Activated CD4-positive, alpha-beta T cell treated with anti-CD3 and anti-CD28 coated beads for 1 hour (primary cell): ENCODE measurements at regions not wholly inside any gene's neighbourhood (a gene's known extent, or its start where the extent isn't known, plus 50 kb on each side); places are given as distances from the start of the nearest gene placed in this dataset.

ENCODE experiments used
- DNase-seq: peaks from one replicate; pipeline ENCODE4 v3.0.0-alpha.2; 2020

DNA sequence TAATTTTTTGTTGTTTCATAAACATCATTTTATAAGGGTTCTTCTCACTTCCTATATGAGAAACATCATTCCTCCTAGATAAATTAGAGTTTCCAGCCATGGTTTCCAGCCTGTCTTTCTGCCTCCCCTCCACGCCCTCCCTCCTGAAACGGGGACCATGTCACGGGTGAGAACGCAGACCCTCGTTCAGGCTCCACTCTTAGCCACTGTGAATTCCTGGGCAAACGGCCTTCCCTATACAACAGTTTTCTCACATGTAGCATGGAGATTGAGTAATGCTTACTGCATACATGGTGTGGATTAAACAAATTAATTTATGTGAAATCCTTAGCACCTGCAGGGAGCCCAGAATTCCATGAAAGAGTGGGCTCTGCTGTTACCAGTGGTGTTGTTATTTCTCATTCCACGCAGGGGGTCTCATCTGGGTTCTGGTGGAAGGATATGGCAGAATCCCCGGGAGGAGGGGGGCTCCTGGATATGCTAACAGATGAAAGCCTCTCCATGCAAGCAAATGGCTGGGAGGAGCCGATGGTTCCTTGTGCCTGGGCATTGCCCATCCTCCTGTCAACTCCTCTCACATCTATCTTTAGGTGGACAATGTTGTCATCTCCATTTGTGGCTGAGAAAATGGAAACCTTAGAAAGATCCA, 54.0 kb upstream of the TWIST2 start:
- DNase-seq: no peak

DNA sequence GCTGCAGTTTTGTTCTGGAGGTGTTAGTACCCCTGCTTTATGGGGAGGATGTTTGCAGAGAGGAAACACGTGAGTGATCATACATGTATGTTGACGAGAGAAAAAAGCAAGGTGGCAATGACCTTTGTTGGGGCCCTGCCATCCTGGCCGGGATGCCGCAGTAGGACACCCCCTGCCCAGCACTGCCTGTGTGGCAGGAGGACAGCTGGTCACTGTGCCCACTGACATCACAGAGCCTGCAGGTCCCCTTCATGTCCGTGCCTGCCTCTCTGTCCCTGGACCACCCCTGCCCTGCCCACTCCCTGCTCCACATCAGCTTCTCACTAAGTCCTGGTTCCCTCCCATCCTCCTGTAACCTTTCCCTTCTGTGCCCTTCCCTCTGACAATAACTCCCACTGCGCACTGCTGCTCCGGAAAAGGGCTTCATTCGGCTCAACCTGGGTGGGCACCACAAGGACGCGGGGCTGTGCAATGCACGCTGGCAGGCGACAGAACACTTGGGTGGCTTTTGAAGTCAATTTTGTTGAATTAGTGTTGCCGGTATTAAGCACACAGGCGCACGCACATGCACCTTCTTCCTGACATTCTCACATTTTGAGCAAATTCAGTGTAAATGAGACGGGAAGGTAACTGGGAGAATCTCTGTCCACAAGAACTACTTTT, 51.5 kb upstream of the TWIST2 start:
- DNase-seq: no peak

- no peak for DNase-seq
Measured at GRCh38 chr2:238797537-238797936, 50.3 kb upstream of the TWIST2 start.
